ENCODE measurements at regions not wholly inside any gene's neighbourhood (a gene's known extent, or its start where the extent isn't known, plus 50 kb on each side); places are given as distances from the start of the nearest gene placed in this dataset.
A peak's percentile ranks its signal among the peaks of the same experiment; 100 is the strongest.
"Not testable (repeated sequence)": the region's sequence is repeated elsewhere in the genome, so short reads cannot be mapped to it uniquely, and the experiment has no call there.

DNA sequence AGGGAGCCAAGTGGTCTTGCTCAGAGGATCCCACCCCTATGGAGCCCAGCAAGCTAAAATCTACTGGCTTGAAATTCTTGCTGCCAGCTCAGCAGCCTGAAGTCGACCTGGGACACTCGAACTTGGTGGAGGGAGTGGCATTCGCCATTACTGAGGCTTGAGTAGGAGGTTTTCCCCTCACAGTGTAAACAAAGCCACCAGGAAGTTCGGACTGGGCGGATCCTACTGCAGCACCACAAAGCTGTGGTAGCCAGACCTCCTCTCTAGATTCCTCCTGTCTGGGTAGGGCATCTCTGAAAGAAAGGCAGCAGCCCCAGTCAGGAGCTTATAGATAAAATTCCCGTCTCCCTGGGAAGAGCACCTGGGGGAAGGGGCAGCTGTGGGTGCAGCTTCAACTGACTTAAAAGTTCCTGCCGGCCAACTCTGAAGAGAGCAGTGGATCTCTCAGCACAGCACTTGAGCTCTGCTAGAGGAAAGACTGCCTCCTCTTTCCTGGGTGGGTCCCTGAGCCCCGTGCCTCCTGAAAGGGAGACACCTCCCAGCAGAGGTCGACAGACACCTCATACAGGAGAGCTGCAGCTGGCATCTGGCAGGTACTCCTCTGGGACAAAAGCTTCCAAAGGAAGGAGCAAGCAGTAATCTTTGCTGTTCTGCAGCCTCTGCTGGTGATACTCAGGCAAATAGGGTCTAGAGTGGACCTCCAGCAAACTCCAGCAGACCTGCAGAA is 576.3 kb upstream of the NECTIN3 start:
- no peak for DNase-seq (ENCODE audit: low read depth in 4 of 4, low spot score in 3 of 4)

DNA sequence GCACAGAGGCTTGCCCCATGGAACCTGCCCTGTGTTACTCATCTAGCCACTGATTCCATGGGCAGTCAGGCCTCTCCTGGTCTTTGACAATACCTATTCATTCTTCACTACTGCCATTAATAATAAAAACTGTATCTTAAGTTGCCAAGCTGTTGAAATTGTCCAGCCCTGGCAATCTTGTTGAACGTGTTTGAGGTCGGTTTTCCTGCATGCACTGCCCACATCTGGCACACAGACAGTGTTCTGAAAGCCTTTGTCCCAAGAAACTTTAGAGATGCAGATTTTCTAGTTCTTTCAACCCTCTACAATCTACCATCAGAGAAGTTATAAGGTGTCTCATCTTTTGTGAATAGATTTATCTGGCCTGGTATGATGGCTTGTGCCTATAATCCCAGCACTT is 567.2 kb upstream of the NECTIN3 start:
- DNase-seq (ENCODE audit: low read depth in 4 of 4, low spot score in 3 of 4) = no peak

DNA sequence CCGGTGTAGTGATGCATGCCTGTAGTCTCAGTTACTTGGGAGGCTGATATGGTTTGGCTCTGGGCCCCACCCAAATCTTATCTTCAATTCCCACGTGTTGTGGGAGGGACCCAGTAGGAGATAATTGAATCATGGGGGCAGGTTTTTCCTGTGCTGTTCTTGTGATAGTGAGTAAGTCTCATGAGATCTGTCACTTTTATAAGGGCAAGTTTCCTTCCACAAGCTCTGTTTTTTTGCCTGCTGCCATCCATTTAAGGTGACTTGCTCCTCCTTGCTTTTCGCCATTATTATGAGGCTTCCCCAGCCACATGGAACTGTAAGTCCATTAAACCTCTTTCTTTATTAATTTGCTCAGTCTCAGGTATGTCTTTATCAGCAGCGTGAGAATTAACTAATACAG is 566.7 kb upstream of the NECTIN3 start:
- no peak for DNase-seq (ENCODE audit: low read depth in 4 of 4, low spot score in 3 of 4)

- DNase-seq (ENCODE audit: low read depth in 4 of 4, low spot score in 3 of 4) = no peak
Measured at GRCh38 chr3:110506890-110507289, 564.7 kb upstream of the NECTIN3 start.

- DNase-seq (ENCODE audit: low read depth in 4 of 4, low spot score in 3 of 4) = not testable (repeated sequence)
Measured at GRCh38 chr3:110507570-110507969, 564.0 kb upstream of the NECTIN3 start.

DNA sequence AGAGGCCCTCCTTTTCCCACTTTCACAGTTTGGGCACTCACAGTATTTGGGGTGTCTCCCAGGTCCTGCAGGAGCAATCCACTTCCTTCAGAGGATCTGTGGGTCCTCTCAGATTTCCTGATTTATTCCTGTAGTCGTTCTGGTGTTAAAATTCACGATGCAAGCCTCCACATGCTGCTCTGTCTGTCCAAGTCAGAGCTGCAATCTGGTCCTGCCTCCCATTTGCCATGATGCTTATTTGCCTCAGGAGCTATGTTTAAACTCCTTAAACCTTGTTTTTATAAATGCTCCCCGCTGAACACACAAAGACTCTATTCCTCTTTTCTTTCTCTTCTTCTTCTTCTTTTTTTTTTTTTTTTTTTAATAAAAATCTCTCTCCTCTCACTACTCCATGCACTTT is 558.7 kb upstream of the NECTIN3 start:
- DNase-seq (ENCODE audit: low read depth in 4 of 4, low spot score in 3 of 4) = no peak

GRCh38 chr3:110518031-110518430 is 553.6 kb upstream of the NECTIN3 start:
- no peak for DNase-seq (ENCODE audit: low read depth in 4 of 4, low spot score in 3 of 4)

- DNase-seq (ENCODE audit: low read depth in 4 of 4, low spot score in 3 of 4) = no peak
Measured at GRCh38 chr3:110519071-110519470, 552.5 kb upstream of the NECTIN3 start.

- DNase-seq (ENCODE audit: low read depth in 4 of 4, low spot score in 3 of 4) = no peak
Measured at GRCh38 chr3:110521019-110521418, 550.6 kb upstream of the NECTIN3 start.

DNA sequence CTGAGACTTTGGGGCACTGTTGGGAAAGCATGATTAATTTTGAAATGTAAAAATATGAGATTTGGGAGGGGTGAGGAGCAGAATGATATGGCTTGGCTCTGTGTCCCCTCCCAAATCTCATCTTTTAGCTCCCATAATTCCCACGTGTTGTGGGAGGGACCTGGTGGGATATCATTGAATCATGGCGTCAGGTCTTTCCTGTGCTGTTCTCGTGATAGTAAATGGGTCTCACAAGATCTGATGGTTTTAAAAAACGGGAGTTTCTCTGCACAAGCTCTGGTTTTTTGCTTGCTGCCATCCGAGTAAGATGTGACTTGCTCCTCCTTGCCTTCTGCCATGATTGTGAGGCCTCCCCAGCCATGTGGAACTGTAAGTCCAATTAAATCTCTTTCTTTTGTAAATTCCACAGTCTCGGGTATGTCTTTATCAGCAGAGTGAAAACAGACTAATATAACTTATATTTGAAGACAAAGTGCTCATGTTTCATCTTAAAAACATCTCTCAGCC is 546.0 kb upstream of the NECTIN3 start:
- DNase-seq (ENCODE audit: low read depth in 4 of 4, low spot score in 3 of 4) = not testable (repeated sequence)

- DNase-seq (ENCODE audit: low read depth in 4 of 4, low spot score in 3 of 4) = peak in 2 of 4 donors; percentile 1 to 3
Measured at GRCh38 chr3:110526777-110527727, 544.6 kb upstream of the NECTIN3 start.

- DNase-seq (ENCODE audit: low read depth in 4 of 4, low spot score in 3 of 4) = no peak
Measured at GRCh38 chr3:110528305-110529121, 543.1 kb upstream of the NECTIN3 start.

DNA sequence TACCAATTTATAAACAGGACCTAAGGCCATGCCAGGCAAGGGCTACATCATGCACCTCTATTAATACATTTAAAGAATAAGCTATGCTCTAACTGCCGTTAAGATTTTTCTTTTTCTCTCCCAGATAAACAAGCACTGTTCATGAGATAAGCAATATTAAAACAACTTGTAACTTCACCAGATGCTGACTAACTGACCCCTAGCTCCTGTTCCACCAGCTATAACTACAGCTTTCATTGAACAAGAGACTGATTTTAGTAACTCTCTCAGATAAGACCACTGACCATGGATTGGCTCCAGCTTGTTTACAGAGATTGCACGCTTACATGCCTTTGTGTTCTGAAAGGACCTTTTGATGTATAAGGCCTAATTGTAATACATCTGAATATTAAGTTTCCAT is 540.7 kb upstream of the NECTIN3 start:
- no peak for DNase-seq (ENCODE audit: low read depth in 4 of 4, low spot score in 3 of 4)

GRCh38 chr3:110533089-110533488 is 538.5 kb upstream of the NECTIN3 start:
- DNase-seq (ENCODE audit: low read depth in 4 of 4, low spot score in 3 of 4) = no peak

GRCh38 chr3:110542552-110543150 is 529.0 kb upstream of the NECTIN3 start:
- no peak for DNase-seq (ENCODE audit: low read depth in 4 of 4, low spot score in 3 of 4)

DNA sequence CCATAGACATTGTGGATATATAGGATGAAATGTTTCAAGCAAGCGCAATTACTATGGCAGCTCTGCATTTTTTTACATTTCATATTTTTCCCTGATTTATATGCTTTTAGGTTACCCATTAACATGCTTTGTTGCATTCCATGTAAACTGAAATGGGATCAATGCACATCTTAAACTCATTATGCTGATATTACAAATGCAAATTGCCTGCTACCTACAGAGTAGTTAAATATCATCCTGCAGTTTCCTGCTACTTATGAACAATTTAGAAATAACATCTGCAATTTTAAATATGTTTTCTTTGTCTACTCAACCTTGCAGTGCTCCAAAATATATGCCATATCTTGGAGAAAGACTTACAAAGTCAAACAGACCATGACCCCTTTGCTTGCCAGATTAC is 526.9 kb upstream of the NECTIN3 start:
- no peak for DNase-seq (ENCODE audit: low read depth in 4 of 4, low spot score in 3 of 4)

- no peak for DNase-seq (ENCODE audit: low read depth in 4 of 4, low spot score in 3 of 4)
Measured at GRCh38 chr3:110550511-110550910, 521.1 kb upstream of the NECTIN3 start.

- DNase-seq (ENCODE audit: low read depth in 4 of 4, low spot score in 3 of 4) = no peak
Measured at GRCh38 chr3:110562621-110563020, 509.0 kb upstream of the NECTIN3 start.

DNA sequence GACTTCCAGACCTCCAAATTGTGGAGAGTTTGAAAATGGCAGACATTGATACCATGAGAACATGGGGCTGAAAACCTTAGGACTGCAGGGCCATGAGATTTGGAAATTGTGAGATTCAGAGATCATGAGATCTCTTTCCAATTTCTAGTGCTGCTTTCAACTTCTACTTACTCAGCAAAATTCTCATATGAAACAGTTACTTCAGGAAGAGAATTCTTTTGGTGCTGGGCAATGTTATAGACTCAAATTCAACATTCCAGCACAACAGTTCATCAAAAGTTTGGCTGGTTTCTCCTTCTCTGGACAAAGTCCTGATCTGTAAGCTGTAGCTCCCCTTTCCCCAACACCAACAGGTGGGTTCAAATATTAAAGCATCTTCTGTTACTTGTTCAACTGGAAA is 506.9 kb upstream of the NECTIN3 start:
- no peak for DNase-seq (ENCODE audit: low read depth in 4 of 4, low spot score in 3 of 4)

DNA sequence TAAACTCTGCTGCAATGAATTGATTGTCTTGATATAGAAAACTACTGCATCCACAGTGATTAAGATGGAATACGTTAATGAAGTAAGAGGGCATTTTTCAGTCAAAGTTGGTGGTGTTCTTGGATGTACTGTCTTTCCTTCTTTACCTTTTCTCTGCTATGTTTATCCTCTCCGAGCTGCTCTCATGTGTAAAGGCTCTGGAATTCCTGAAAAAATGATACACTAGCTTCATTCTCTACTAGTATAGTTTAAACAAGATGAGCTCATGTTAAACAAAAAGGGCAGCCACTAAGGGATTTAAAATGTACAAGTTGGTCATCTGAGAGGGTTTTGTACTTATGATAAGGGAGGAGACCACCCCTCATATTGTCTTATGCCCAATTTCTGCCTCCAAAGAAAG is 504.6 kb upstream of the NECTIN3 start:
- no peak for DNase-seq (ENCODE audit: low read depth in 4 of 4, low spot score in 3 of 4)

All from right renal pelvis (tissue), 4 donors.